ENCODE measurements at regions not wholly inside any gene's neighbourhood (a gene's known extent, or its start where the extent isn't known, plus 50 kb on each side); places are given as distances from the start of the nearest gene placed in this dataset.
A peak's percentile ranks its signal among the peaks of the same experiment; 100 is the strongest.

DNA sequence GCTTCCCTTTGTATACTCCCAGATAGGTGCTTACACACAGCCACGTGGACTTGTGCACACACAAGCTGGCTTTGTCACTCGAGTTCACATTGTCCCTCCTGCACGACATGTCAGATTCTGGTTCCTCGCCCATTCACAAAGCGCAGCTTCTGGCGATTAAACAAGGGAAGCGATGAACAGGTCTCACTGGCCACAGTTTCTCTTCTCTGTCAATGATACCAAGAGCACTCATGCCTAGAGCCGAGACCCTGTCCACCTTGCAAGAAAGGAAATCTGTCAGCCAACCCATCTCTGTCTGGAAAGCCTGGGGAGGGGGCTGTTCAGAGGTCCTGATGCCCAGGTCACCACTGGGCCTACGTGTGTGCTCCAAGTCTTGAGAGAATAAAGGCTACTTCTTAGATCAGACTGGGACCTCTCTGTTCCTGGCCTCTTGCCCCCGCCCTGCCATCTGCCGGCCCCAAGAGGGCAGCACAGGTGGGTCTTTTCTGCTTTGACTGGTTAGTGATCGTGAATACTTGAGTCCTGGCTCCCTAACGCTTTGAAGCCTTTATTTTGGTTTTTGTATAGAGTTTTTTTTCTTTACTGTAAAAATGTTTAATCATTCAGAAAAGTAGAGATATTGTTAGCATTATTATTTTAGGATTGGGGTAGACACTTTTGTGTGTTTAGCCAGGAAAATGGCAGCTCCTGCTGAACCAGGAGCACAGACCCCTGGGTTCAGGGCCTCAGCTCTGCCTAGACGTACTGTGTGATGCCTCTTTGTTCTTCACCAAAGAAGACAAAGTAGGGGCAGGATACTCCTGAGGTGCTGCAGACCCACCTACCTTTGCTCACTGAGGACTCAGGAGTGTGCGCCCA, 104.7 kb downstream of the MRM1 start:
- DNase-seq (ENCODE audit: low read depth, low spot score): peak; percentile 18
- Histone ChIP-seq H3K4me3 (replicated peaks in 1 of 2; ENCODE audit: low read depth in 1 of 2, low read length in 2 of 2) (no peak overlapping the region), H3K9me2 (ENCODE audit: insufficient read depth) (no peaks in the 10 kb centered on the region), H3K36me3 (ENCODE audit: control insufficient read depth in 1 of 2, insufficient read depth in 2 of 2, low read length in 2 of 2) (no peaks in the 10 kb centered on the region), H3K9me3 (ENCODE audit: control insufficient read depth in 1 of 2, insufficient read depth in 1 of 2, low read depth in 1 of 2, low read length in 2 of 2) (no peaks in the 10 kb centered on the region), H4K20me1 (ENCODE audit: insufficient read depth) (no peaks in the 10 kb centered on the region), H3K9ac (ENCODE audit: low read length) (no peak overlapping the region), H3K4me1 (ENCODE audit: control insufficient read depth in 1 of 2, insufficient read depth in 2 of 2, low read length in 2 of 2) (no peaks in the 10 kb centered on the region), H3K27ac (ENCODE audit: low read depth, low read length) (no peak overlapping the region), H3K79me2 (ENCODE audit: insufficient read depth, low read length) (no peaks in the 10 kb centered on the region), H3K27me3 (ENCODE audit: insufficient read depth, low read length) (peaks cover 2% of the 10 kb centered on the region; the same call in 1 of the 2 replicates), H3K4me2 (ENCODE audit: low read length) (no peak overlapping the region), H2AFZ (ENCODE audit: low read depth, low read length, poor library complexity, severe bottlenecking) (no peak overlapping the region)
- CTCF ChIA-PET: interaction anchor here (0.8 to 2.6 kb wide), 4 partner anchors 49 to 341 kb away, joined by 3 to 17 read pairs (median 4); no protein-coding TSS in a partner anchor
- BruUV-seq (replicated peaks): no TSS peak
- TF ChIP-seq RAD21 (IDR thresholded peaks at IDR 0.05; ENCODE audit: low read depth) (peak; percentile 82), ELF1 (IDR thresholded peaks at IDR 0.05; ENCODE audit: borderline replicate concordance, low read depth) (no peak), POLR2A (IDR thresholded peaks at IDR 0.05; ENCODE audit: borderline replicate concordance, extremely low read depth, insufficient read depth, insufficient read length) (no peak), CBX3 (IDR thresholded peaks at IDR 0.05; ENCODE audit: low read depth) (no peak)
- TF ChIP-seq, protein P1, sequence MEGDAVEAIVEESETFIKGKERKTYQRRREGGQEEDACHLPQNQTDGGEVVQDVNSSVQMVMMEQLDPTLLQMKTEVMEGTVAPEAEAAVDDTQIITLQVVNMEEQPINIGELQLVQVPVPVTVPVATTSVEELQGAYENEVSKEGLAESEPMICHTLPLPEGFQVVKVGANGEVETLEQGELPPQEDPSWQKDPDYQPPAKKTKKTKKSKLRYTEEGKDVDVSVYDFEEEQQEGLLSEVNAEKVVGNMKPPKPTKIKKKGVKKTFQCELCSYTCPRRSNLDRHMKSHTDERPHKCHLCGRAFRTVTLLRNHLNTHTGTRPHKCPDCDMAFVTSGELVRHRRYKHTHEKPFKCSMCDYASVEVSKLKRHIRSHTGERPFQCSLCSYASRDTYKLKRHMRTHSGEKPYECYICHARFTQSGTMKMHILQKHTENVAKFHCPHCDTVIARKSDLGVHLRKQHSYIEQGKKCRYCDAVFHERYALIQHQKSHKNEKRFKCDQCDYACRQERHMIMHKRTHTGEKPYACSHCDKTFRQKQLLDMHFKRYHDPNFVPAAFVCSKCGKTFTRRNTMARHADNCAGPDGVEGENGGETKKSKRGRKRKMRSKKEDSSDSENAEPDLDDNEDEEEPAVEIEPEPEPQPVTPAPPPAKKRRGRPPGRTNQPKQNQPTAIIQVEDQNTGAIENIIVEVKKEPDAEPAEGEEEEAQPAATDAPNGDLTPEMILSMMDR (IDR thresholded peaks at IDR 0.05 in 2 of 3, conservative IDR thresholded peaks at IDR 0.05 in 1 of 3; ENCODE audit: borderline replicate concordance in 1 of 3, insufficient read depth in 1 of 3, low read depth in 2 of 3, low read length in 2 of 3): peak; percentile 65 to 90 (median 85); a peak in 5 of 6 replicates
- RAD21 ChIA-PET (ENCODE audit: low non-redundant PET in 1 of 2, low total read pairs in 2 of 2, uncharacterized antibody in 2 of 2, unreplicated experiment in 2 of 2): interaction anchor here (0.6 to 1.2 kb wide), 4 partner anchors 49 to 341 kb away, joined by 3 to 4 read pairs (median 4); no protein-coding TSS in a partner anchor
- intact Hi-C loops (cut with micrococcal nuclease): loop anchor here (2.0 to 10.0 kb wide), 2 partner anchors 79 to 341 kb away; no protein-coding TSS in a partner anchor
- POLR2A ChIA-PET: no interaction called here
- peak; percentile 95 for ATAC-seq

DNA sequence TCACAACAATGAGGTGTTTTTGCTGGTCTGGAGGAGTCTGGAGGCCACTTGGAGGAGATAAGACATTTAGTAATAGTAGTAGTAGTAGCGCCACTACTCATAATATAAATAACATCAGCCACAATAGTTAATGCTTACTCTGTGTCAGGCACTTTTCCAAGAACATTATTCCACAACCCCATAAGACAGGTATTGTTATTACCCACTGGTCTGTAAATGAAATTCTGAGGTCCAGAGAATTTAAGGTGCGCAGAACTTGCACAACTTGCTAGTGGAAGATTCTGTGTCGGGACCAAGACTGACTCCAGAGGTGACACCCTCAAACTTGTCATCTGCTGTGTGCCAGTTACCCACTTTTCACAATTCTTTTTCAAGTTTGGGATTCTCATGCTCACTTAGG, 106.5 kb downstream of the MRM1 start:
- RAD21 ChIA-PET (ENCODE audit: low non-redundant PET in 1 of 2, low total read pairs in 2 of 2, uncharacterized antibody in 2 of 2, unreplicated experiment in 2 of 2): no interaction called here
- CTCF ChIA-PET: interaction anchor here (2.6 kb wide), 1 partner anchor 340 kb away, joined by 17 read pairs; no protein-coding TSS in a partner anchor
- H3K27me3 ChIP-seq (ENCODE audit: insufficient read depth, low read length): peaks cover 11% of the 10 kb centered on the region; the same call in 1 of the 2 replicates
- intact Hi-C loops (cut with micrococcal nuclease): loop anchor here (2.0 to 10.0 kb wide), 2 partner anchors 77 to 339 kb away; no protein-coding TSS in a partner anchor
- no peaks in the 10 kb centered on the region for H3K36me3 ChIP-seq (ENCODE audit: control insufficient read depth in 1 of 2, insufficient read depth in 2 of 2, low read length in 2 of 2)
- no peak overlapping the region for H2AFZ ChIP-seq (ENCODE audit: low read depth, low read length, poor library complexity, severe bottlenecking)
- POLR2A ChIA-PET: no interaction called here
- no TSS peak for BruUV-seq (replicated peaks)
- ATAC-seq: no peak
- H3K9me3 ChIP-seq (ENCODE audit: control insufficient read depth in 1 of 2, insufficient read depth in 1 of 2, low read depth in 1 of 2, low read length in 2 of 2): no peaks in the 10 kb centered on the region
- DNase-seq (ENCODE audit: low read depth, low spot score): no peak
- H3K27ac ChIP-seq (ENCODE audit: low read depth, low read length): no peak overlapping the region
- no peaks in the 10 kb centered on the region for H3K4me1 ChIP-seq (ENCODE audit: control insufficient read depth in 1 of 2, insufficient read depth in 2 of 2, low read length in 2 of 2)
- no peak overlapping the region for H3K9ac ChIP-seq (ENCODE audit: low read length)
- no peak overlapping the region for H3K4me2 ChIP-seq (ENCODE audit: low read length)
- H3K4me3 ChIP-seq (replicated peaks in 1 of 2; ENCODE audit: low read depth in 1 of 2, low read length in 2 of 2): no peak overlapping the region
- H3K79me2 ChIP-seq (ENCODE audit: insufficient read depth, low read length): no peaks in the 10 kb centered on the region
- no peaks in the 10 kb centered on the region for H4K20me1 ChIP-seq (ENCODE audit: insufficient read depth)
- no peaks in the 10 kb centered on the region for H3K9me2 ChIP-seq (ENCODE audit: insufficient read depth)
- TF ChIP-seq POLR2A (IDR thresholded peaks at IDR 0.05; ENCODE audit: borderline replicate concordance, extremely low read depth, insufficient read depth, insufficient read length) (no peak), ELF1 (IDR thresholded peaks at IDR 0.05; ENCODE audit: borderline replicate concordance, low read depth) (no peak), EZH2 (IDR thresholded peaks at IDR 0.05) (no peak), ZNF274 (IDR thresholded peaks at IDR 0.05; ENCODE audit: low read depth, low read length) (no peak), FOSL1 (IDR thresholded peaks at IDR 0.05; ENCODE audit: low read depth) (no peak), SIN3A (IDR thresholded peaks at IDR 0.05; ENCODE audit: low read depth) (no peak), YY1 (IDR thresholded peaks at IDR 0.05; ENCODE audit: extremely low read depth, insufficient replicate concordance, low read depth, low read length) (no peak), EGR1 (IDR thresholded peaks at IDR 0.05; ENCODE audit: low read depth) (no peak), RAD21 (IDR thresholded peaks at IDR 0.05; ENCODE audit: low read depth) (no peak), CBX3 (IDR thresholded peaks at IDR 0.05; ENCODE audit: low read depth) (no peak), ZFX (IDR thresholded peaks at IDR 0.05) (no peak)
- TF ChIP-seq, protein P2, sequence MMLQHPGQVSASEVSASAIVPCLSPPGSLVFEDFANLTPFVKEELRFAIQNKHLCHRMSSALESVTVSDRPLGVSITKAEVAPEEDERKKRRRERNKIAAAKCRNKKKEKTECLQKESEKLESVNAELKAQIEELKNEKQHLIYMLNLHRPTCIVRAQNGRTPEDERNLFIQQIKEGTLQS (IDR thresholded peaks at IDR 0.05): no peak
